GM23248 (cell line): ENCODE measurements at regions not wholly inside any gene's neighbourhood (a gene's known extent, or its start where the extent isn't known, plus 50 kb on each side); places are given as distances from the start of the nearest gene placed in this dataset.

ENCODE experiments used
- DNase-seq: peaks from one replicate; pipeline ENCODE4 v3.0.0-alpha.2; 2015
- H2AFZ ChIP-seq: fragments of 200-600 bp; sonication (generic); 2 replicates; pipeline ENCODE4 v1.6.1; 2016; ENCODE audit warnings: antibody characterized with exemption
- H3F3A ChIP-seq: fragments of 200-600 bp; sonication (generic); 2 replicates; pipeline ENCODE4 v1.6.1; 2016; ENCODE audit warnings: mild to moderate bottlenecking, antibody characterized with exemption, mixed run types; ENCODE audit not compliant: insufficient read depth
- H3K27ac ChIP-seq: fragments of 200-600 bp; sonication (generic); 2 replicates; pipeline ENCODE4 v1.5.1; 2016; ENCODE audit warnings: mild to moderate bottlenecking
- H3K27me3 ChIP-seq: fragments of 200-600 bp; sonication (generic); replicated peaks from 2 replicates; pipeline ENCODE4 v1.6.1; 2016; ENCODE audit warnings: mild to moderate bottlenecking; ENCODE audit not compliant: insufficient read depth
- H3K36me3 ChIP-seq: fragments of 200-600 bp; sonication (generic); 2 replicates; pipeline ENCODE4 v1.6.1; 2016; ENCODE audit warnings: low read depth, mild to moderate bottlenecking
- H3K4me1 ChIP-seq: fragments of 200-600 bp; sonication (generic); 2 replicates; pipeline ENCODE4 v1.6.1; 2016; ENCODE audit warnings: mild to moderate bottlenecking; ENCODE audit not compliant: insufficient read depth
- H3K4me2 ChIP-seq: fragments of 200-600 bp; sonication (generic); one replicate; pipeline ENCODE4 v1.6.1; 2016; ENCODE audit warnings: mild to moderate bottlenecking; ENCODE audit not compliant: unreplicated experiment
- H3K4me3 ChIP-seq: fragments of 200-600 bp; sonication (generic); 2 replicates; pipeline ENCODE4 v1.5.1; 2016; ENCODE audit warnings: mild to moderate bottlenecking
- H3K79me2 ChIP-seq: fragments of 200-600 bp; sonication (generic); 2 replicates; pipeline ENCODE4 v1.6.1; 2016; ENCODE audit warnings: mild to moderate bottlenecking; ENCODE audit not compliant: insufficient read depth
- H3K9ac ChIP-seq: fragments of 200-600 bp; sonication (generic); 2 replicates; pipeline ENCODE4 v1.6.1; 2016; ENCODE audit warnings: mild to moderate bottlenecking
- H3K9me2 ChIP-seq: fragments of 200-600 bp; sonication (generic); 2 replicates; pipeline ENCODE4 v1.6.1; 2016; ENCODE audit warnings: mixed run types, mild to moderate bottlenecking, moderate library complexity; ENCODE audit not compliant: insufficient read depth
- H3K9me3 ChIP-seq: fragments of 200-600 bp; sonication (generic); one replicate; pipeline ENCODE4 v1.6.1; 2017; ENCODE audit warnings: low read depth
- H4K20me1 ChIP-seq: fragments of 200-600 bp; sonication (generic); 2 replicates; pipeline ENCODE4 v1.6.0; 2016; ENCODE audit not compliant: insufficient read depth
- EZH2 ChIP-seq: fragments of 200-600 bp; sonication (generic); IDR thresholded peaks from 2 replicates; pipeline ENCODE4 v1.6.1; 2018; ENCODE audit warnings: antibody characterized with exemption, mild to moderate bottlenecking; ENCODE audit not compliant: insufficient read depth, poor library complexity, severe bottlenecking
- EZH2phosphoT487 ChIP-seq: fragments of 200-600 bp; sonication (generic); IDR thresholded peaks from 2 replicates; pipeline ENCODE4 v1.6.1; 2018; ENCODE audit warnings: antibody characterized with exemption, moderate library complexity, mild to moderate bottlenecking, low read depth; ENCODE audit not compliant: insufficient read depth
- WGBS, 2 experiments: methylation state at CpG; one replicate each; pipeline ENCODE4 v1.1.6; 2015 to 2017; ENCODE audit warnings: low lambda C conversion rate in 2 of 2, low coverage in 1 of 2; ENCODE audit errors: missing lambda C conversion rate in 2 of 2; 5-methylcytosine and 5-hydroxymethylcytosine counted together
- in situ Hi-C: fragments of 300-500 bp; cut with MboI; formaldehyde crosslinking; loops from 2 replicates; pipeline ENCODE4 v1.15.0; 2020

DNA sequence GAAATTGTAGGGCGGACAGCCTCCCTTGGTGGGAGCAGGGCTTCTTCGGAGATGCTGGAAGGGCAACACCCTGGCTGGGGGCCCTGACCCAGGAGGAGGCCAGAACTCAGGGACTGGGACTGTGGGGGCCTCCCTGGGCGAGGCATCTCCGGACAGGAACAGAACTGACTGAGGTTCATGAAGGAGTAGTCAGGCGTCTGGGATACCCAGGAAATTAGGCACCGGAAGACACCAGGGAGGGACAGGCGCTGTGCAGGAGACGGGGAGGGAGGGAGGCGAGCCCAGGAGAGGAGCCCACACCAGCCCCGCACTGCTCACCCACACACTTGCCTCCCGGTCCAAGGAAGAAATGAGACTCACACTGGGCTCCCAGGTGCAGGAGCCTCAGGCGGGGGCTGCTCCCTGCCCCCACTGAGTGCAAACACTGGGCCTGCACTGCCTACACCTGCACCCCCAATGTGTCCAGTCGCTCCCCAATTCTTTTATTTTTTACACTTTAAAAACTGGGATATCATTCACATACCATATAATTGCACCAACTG lies 262.6 kb upstream of the SFSWAP start:
- Histone ChIP-seq H4K20me1 (no peaks in the 10 kb centered on the region), H3K9me3 (no peaks in the 10 kb centered on the region), H3F3A (no peaks in the 10 kb centered on the region), H3K4me3 (no peak overlapping the region), H3K4me2 (no peak overlapping the region), H3K79me2 (no peaks in the 10 kb centered on the region), H3K36me3 (no peaks in the 10 kb centered on the region), H2AFZ (no peak overlapping the region), H3K9ac (no peak overlapping the region), H3K27ac (no peak overlapping the region), H3K27me3 (no peaks in the 10 kb centered on the region), H3K9me2 (no peaks in the 10 kb centered on the region), H3K4me1 (no peaks in the 10 kb centered on the region)
- no peak for DNase-seq
- in situ Hi-C loops: no loop called here
- WGBS, 2 experiments: 53% methylated on average over 13 of the region's 13 CpGs
- no peak for TF ChIP-seq EZH2
- TF ChIP-seq EZH2phosphoT487: no peak

DNA sequence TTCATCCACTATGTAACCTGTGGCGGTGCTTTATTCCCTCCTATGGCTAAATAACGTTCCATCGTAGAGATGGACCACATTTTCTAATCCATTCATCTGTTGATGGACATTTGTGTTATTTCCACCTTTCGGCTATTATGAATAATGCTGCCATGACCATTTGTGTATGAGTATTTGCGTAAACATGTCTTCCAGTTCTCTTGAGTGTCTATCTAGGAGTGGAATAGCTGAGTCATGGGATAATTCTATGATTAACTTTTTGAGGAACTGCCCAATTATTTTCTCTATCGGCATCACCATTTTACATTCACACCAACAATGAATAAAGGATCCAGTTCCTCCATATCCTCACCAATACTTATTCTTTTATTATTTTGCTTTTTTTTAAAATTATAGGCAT lies 261.9 kb upstream of the SFSWAP start:
- TF ChIP-seq EZH2: no peak
- no peak for TF ChIP-seq EZH2phosphoT487
- Histone ChIP-seq H2AFZ (no peak overlapping the region), H3K27me3 (no peaks in the 10 kb centered on the region), H3K36me3 (no peaks in the 10 kb centered on the region), H3F3A (no peaks in the 10 kb centered on the region), H3K4me3 (no peak overlapping the region), H3K27ac (no peak overlapping the region), H4K20me1 (no peaks in the 10 kb centered on the region), H3K9me3 (no peaks in the 10 kb centered on the region), H3K79me2 (no peaks in the 10 kb centered on the region), H3K4me1 (no peaks in the 10 kb centered on the region), H3K9me2 (no peaks in the 10 kb centered on the region), H3K4me2 (no peak overlapping the region), H3K9ac (no peak overlapping the region)
- 36 to 43% methylated on average over 6 of the region's 6 CpGs for WGBS, 2 experiments
- DNase-seq: no peak
- in situ Hi-C loops: no loop called here

DNA sequence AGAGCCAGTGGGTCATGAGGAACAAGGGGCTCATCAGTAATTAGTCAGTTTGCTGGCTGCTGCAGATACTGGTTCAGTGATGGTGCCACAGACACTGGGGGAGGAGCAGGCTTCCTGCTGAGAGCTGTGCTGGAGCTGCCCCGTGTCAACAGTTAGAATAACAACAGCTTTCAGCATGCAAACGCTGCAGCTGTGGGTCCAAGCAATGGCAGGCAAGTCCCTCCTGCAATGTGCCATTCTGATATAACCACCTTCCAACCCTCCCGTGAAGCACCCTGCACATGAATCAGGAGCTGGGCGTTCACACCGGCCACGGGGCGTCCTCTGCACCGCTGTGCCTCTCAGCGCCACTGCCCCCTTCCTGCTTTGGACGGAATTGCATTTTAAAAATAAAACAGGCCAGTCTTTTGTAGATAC lies 258.4 kb upstream of the SFSWAP start:
- 4% methylated on average over 10 of the region's 10 CpGs for WGBS, 2 experiments

DNA sequence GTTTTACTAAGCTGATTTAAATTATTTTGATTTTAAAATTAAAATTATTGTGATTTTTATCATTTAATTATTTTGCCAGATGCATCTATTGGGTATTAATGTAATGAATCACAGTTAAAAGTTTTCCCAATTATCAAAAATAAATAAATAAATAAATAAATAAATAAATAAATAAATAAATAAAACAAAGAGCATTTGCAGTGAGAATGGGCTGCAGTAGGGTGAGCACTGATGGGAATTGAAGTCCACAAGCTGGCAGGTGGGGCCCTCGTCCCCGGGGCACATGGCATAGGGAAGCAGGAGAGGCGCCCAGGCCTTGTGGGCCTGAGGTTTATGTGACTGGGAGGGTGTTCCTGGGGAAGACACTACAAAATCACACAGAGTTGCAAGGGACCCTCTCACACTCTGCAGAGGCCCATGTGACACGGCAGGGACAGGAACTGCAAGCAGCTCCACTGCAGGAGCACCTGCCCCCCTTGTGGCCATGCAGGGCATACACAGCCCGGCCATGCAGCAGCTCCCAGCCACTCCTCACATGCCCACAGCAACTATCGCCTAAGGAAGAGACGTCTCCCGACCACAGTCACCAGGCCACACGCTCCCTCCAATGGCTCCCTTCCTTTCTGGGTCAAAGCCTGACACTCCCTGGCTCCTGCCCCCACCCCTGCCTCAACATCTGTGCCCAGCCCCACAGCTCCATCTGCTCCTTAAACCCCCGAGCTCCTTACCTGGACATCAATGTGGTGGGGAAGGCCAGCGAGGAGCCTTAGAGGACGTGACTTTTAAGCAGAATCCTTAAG lies 256.3 kb upstream of the SFSWAP start:
- peak; percentile 34 for DNase-seq
- 21 to 28% methylated on average over 12 of the region's 12 CpGs for WGBS, 2 experiments
- Histone ChIP-seq H3K79me2 (no peaks in the 10 kb centered on the region), H3K9me2 (no peaks in the 10 kb centered on the region), H3F3A (no peaks in the 10 kb centered on the region), H3K27me3 (no peaks in the 10 kb centered on the region), H4K20me1 (no peaks in the 10 kb centered on the region), H3K9me3 (no peaks in the 10 kb centered on the region), H3K4me2 (no peak overlapping the region), H3K9ac (no peak overlapping the region), H3K4me3 (no peak overlapping the region), H3K4me1 (no peaks in the 10 kb centered on the region), H2AFZ (no peak overlapping the region), H3K27ac (no peak overlapping the region), H3K36me3 (no peaks in the 10 kb centered on the region)
- in situ Hi-C loops: no loop called here
- TF ChIP-seq EZH2 (no peak), EZH2phosphoT487 (no peak)

More for the DNA sequence above, 258.4 kb upstream of the SFSWAP start:
- H3F3A ChIP-seq: no peaks in the 10 kb centered on the region
- DNase-seq: no peak
- H3K4me3 ChIP-seq: no peak overlapping the region
- no peaks in the 10 kb centered on the region for H3K4me1 ChIP-seq
- no peaks in the 10 kb centered on the region for H3K9me2 ChIP-seq
- no peak for TF ChIP-seq EZH2phosphoT487
- no peak for TF ChIP-seq EZH2
- no peaks in the 10 kb centered on the region for H4K20me1 ChIP-seq
- H3K9ac ChIP-seq: no peak overlapping the region
- no peaks in the 10 kb centered on the region for H3K27me3 ChIP-seq
- H3K79me2 ChIP-seq: no peaks in the 10 kb centered on the region
- H3K36me3 ChIP-seq: no peaks in the 10 kb centered on the region
- no peaks in the 10 kb centered on the region for H3K9me3 ChIP-seq
- no peak overlapping the region for H3K27ac ChIP-seq
- in situ Hi-C loops: no loop called here
- H3K4me2 ChIP-seq: no peak overlapping the region
- no peak overlapping the region for H2AFZ ChIP-seq

DNA sequence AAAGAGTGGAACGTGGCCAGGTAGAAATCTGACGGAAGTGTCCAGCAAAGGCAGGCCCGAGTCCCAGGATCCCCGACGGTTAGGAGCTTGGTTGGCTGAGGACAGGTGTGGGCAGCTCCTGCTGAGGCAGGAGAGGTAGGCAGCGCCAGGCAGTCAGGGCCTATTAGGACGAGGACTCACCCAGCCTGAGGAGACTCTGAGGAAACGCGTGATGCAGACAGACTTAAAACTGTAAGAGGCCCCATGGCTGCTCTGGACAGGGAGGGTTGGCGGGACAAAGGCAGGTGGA lies 255.7 kb upstream of the SFSWAP start:
- no peaks in the 10 kb centered on the region for H3K9me3 ChIP-seq
- H3K9ac ChIP-seq: no peak overlapping the region
- H2AFZ ChIP-seq: no peak overlapping the region
- no peaks in the 10 kb centered on the region for H3F3A ChIP-seq
- H3K9me2 ChIP-seq: no peaks in the 10 kb centered on the region
- in situ Hi-C loops: no loop called here
- DNase-seq: no peak
- no peaks in the 10 kb centered on the region for H3K27me3 ChIP-seq
- H3K36me3 ChIP-seq: no peaks in the 10 kb centered on the region
- H4K20me1 ChIP-seq: no peaks in the 10 kb centered on the region
- TF ChIP-seq EZH2phosphoT487 (no peak), EZH2 (no peak)
- H3K79me2 ChIP-seq: no peaks in the 10 kb centered on the region
- H3K4me1 ChIP-seq: no peaks in the 10 kb centered on the region
- H3K27ac ChIP-seq: no peak overlapping the region
- 63% methylated on average over 10 of the region's 10 CpGs for WGBS, 2 experiments
- H3K4me3 ChIP-seq: no peak overlapping the region
- H3K4me2 ChIP-seq: no peak overlapping the region
